SK-N-DZ (cell line): ENCODE measurements at regions not wholly inside any gene's neighbourhood (a gene's known extent, or its start where the extent isn't known, plus 50 kb on each side); places are given as distances from the start of the nearest gene placed in this dataset.
A peak's percentile ranks its signal among the peaks of the same experiment; 100 is the strongest.
"Not testable (repeated sequence)": the region's sequence is repeated elsewhere in the genome, so short reads cannot be mapped to it uniquely, and the experiment has no call there.

Experiments used
- DNase-seq: peaks from one replicate; pipeline ENCODE4 v3.0.0-alpha.2; 2015; ENCODE audit warnings: low spot score

GRCh38 chr7:41579961-41580935 is 122.6 kb downstream of the INHBA start:
- DNase-seq, result no peak

GRCh38 chr7:41578700-41579099 is 124.2 kb downstream of the INHBA start:
- no peak for DNase-seq

- DNase-seq, result no peak
These were observed 126.7 kb downstream of the INHBA start for GRCh38 chr7:41576166-41576565.

GRCh38 chr7:41574377-41574776 is 128.5 kb downstream of the INHBA start:
- DNase-seq, result no peak

- no peak for DNase-seq
These were observed 129.0 kb downstream of the INHBA start for GRCh38 chr7:41573862-41574261.

GRCh38 chr7:41573443-41573842 is 129.4 kb downstream of the INHBA start:
- DNase-seq, result no peak

GRCh38 chr7:41573015-41573414 is 129.9 kb downstream of the INHBA start:
- no peak for DNase-seq

GRCh38 chr7:41571573-41571972 is 131.3 kb downstream of the INHBA start:
- DNase-seq, result no peak

- DNase-seq, result no peak
These were observed 132.1 kb downstream of the INHBA start for GRCh38 chr7:41570766-41571165.

GRCh38 chr7:41568135-41568534 is 134.8 kb downstream of the INHBA start:
- no peak for DNase-seq

- DNase-seq, result no peak
These were observed 135.2 kb downstream of the INHBA start for GRCh38 chr7:41567731-41568114.

GRCh38 chr7:41567031-41567730 is 135.7 kb downstream of the INHBA start:
- DNase-seq, result no peak

GRCh38 chr7:41566581-41566980 is 136.3 kb downstream of the INHBA start:
- DNase-seq, result no peak

- DNase-seq, result no peak
These were observed 137.2 kb downstream of the INHBA start for GRCh38 chr7:41565655-41566054.

- DNase-seq, result no peak
These were observed 143.5 kb downstream of the INHBA start for GRCh38 chr7:41559426-41559825.

- DNase-seq, result no peak
These were observed 148.4 kb downstream of the INHBA start for GRCh38 chr7:41554481-41554880.

GRCh38 chr7:41550046-41550445 is 152.8 kb downstream of the INHBA start:
- not testable (repeated sequence) for DNase-seq

GRCh38 chr7:41544241-41544640 is 158.6 kb downstream of the INHBA start:
- DNase-seq, result no peak

GRCh38 chr7:41540601-41541000 is 162.3 kb downstream of the INHBA start:
- DNase-seq, result no peak

- DNase-seq, result no peak
These were observed 163.8 kb downstream of the INHBA start for GRCh38 chr7:41538810-41539724.

GRCh38 chr7:41536873-41537665 is 165.8 kb downstream of the INHBA start:
- DNase-seq, result peak; percentile 18
